GM12878 (cell line): ENCODE measurements at regions not wholly inside any gene's neighbourhood (a gene's known extent, or its start where the extent isn't known, plus 50 kb on each side); places are given as distances from the start of the nearest gene placed in this dataset.

Source experiments
- ATAC-seq: fragments of 200-7000 bp; cut with Tn5 transposase; 3 replicates; pipeline ENCODE4 v1.9.1; 2020; ENCODE audit warnings: mild to moderate bottlenecking, moderate library complexity
- BruUV-seq: library from RNA; stranded (reverse); fragments of 400-500 nt; replicated peaks from 2 replicates; lab custom pipeline; 2021; lab: Mats Ljungman, UMichigan
- CTCF ChIA-PET: fragments of 300-600 bp; sonication (Branson Sonifier 250); formaldehyde crosslinking; extraction: SDS; loops from one replicate; lab custom pipeline; 2021; ENCODE audit warnings: inconsistent platforms; lab: Yijun Ruan, JAX
- POLR2A ChIA-PET: fragments of 350-600 bp; formaldehyde crosslinking; extraction: SDS; loops from one replicate; lab custom pipeline; 2021; ENCODE audit warnings: inconsistent platforms; lab: Charles Lee
- RAD21 ChIA-PET: fragments of 300-600 bp; sonication (Branson Sonifier 250); formaldehyde crosslinking; loops from one replicate; lab custom pipeline; 2023; ENCODE audit warnings: antibody characterized with exemption; ENCODE audit not compliant: unreplicated experiment; lab: Charles Lee
- SMC1A ChIA-PET: fragments of 300-600 bp; sonication (Branson Sonifier 250); formaldehyde crosslinking; loops from one replicate; lab custom pipeline; 2023; ENCODE audit not compliant: unreplicated experiment, uncharacterized antibody; lab: Charles Lee
- DNase-seq: peaks from one replicate; pipeline ENCODE4 v3.0.0-alpha.2; 2011; ENCODE audit warnings: low read depth, low spot score
- FAIRE-seq: peaks from 3 replicates; lab custom pipeline; 2011; peaks lifted over from hg19 to GRCh38; lab: Jason Lieb, UNC
- H2AFZ ChIP-seq: 2 replicates; pipeline ENCODE4 v1.6.0; 2011; ENCODE audit warnings: low read depth, low read length, control low read depth; ENCODE audit not compliant: control insufficient read depth
- H3K27ac ChIP-seq: 2 replicates; pipeline ENCODE4 v1.5.1; 2011; ENCODE audit warnings: control low read depth; ENCODE audit not compliant: control insufficient read depth, insufficient read depth
- H3K27me3 ChIP-seq, 2 experiments: replicated peaks in 1 of 2; 2 replicates each; pipeline versions ENCODE4 v1.6.0 to v1.6.1; 2011; ENCODE audit warnings: low read length in 1 of 2; ENCODE audit not compliant: control insufficient read depth in 2 of 2, insufficient read depth in 2 of 2
- H3K36me3 ChIP-seq, 2 experiments: 2 replicates each; pipeline ENCODE4 v1.5.1; 2011; ENCODE audit warnings: low read length in 1 of 2; ENCODE audit not compliant: control insufficient read depth in 2 of 2, insufficient read depth in 2 of 2
- H3K4me1 ChIP-seq: 2 replicates; pipeline ENCODE4 v1.6.1; 2011; ENCODE audit warnings: mild to moderate bottlenecking, low read length, moderate library complexity, mixed read lengths; ENCODE audit not compliant: control insufficient read depth, insufficient read depth
- H3K4me2 ChIP-seq: 2 replicates; pipeline ENCODE4 v1.6.0; 2011; ENCODE audit warnings: control low read depth; ENCODE audit not compliant: control insufficient read depth, insufficient read depth
- H3K4me3 ChIP-seq: fragments of 200-600 bp; sonication (generic); 2 replicates; pipeline ENCODE4 v1.5.1; 2016
- H3K79me2 ChIP-seq: 2 replicates; pipeline ENCODE4 v1.6.0; 2011; ENCODE audit warnings: low read length; ENCODE audit not compliant: control insufficient read depth, insufficient read depth
- H3K9ac ChIP-seq: 2 replicates; pipeline ENCODE4 v1.8.0; 2011; ENCODE audit warnings: low read length, control low read depth, mixed read lengths; ENCODE audit not compliant: control insufficient read depth, insufficient read depth
- H3K9me3 ChIP-seq: replicated peaks from 3 replicates; pipeline ENCODE4 v1.5.1; 2011; ENCODE audit warnings: mild to moderate bottlenecking, low read length; ENCODE audit not compliant: control insufficient read depth, insufficient read depth
- H4K20me1 ChIP-seq: 2 replicates; pipeline ENCODE4 v1.6.0; 2011; ENCODE audit not compliant: control insufficient read depth, insufficient read depth
- BCLAF1 ChIP-seq: fragments of 450-650 bp; IDR thresholded peaks from 2 replicates; pipeline ENCODE4 v1.6.1; 2017; ENCODE audit warnings: antibody characterized with exemption, mild to moderate bottlenecking, moderate library complexity
- GABPA ChIP-seq: IDR thresholded peaks from 2 replicates; pipeline ENCODE4 v1.6.1; 2014; ENCODE audit warnings: antibody characterized with exemption, low read depth, mild to moderate bottlenecking, inconsistent platforms
- IKZF1 ChIP-seq: fragments of 450-650 bp; conservative IDR thresholded peaks from 2 replicates; pipeline ENCODE4 v1.6.1; 2017; ENCODE audit warnings: antibody characterized with exemption, mild to moderate bottlenecking
- IRF3 ChIP-seq: fragments of 450-650 bp; IDR thresholded peaks from 2 replicates; pipeline ENCODE4 v1.6.1; 2014; ENCODE audit warnings: mild to moderate bottlenecking
- JUND ChIP-seq: IDR thresholded peaks from 2 replicates; pipeline ENCODE4 v1.6.1; 2012; ENCODE audit warnings: low read depth, mild to moderate bottlenecking, low read length, improper control_type of control experiment, moderate library complexity
- NKRF ChIP-seq: fragments of 450-650 bp; conservative IDR thresholded peaks from 2 replicates; pipeline ENCODE4 v1.6.1; 2017; ENCODE audit warnings: mild to moderate bottlenecking, moderate library complexity
- NR2C2 ChIP-seq: IDR thresholded peaks from 2 replicates; pipeline ENCODE4 v1.6.1; 2011; ENCODE audit warnings: borderline replicate concordance, low read depth; ENCODE audit not compliant: control insufficient read depth, insufficient read length
- RAD51 ChIP-seq: fragments of 450-650 bp; IDR thresholded peaks from 2 replicates; pipeline ENCODE4 v1.6.1; 2016; ENCODE audit warnings: moderate library complexity, mild to moderate bottlenecking, inconsistent platforms
- RUNX3 ChIP-seq: IDR thresholded peaks from 2 replicates; pipeline ENCODE4 v1.6.1; 2012; ENCODE audit warnings: low read length, inconsistent platforms
- SMC3 ChIP-seq: IDR thresholded peaks from 2 replicates; pipeline ENCODE4 v1.6.1; 2011; ENCODE audit warnings: low read length, improper control_type of control experiment, borderline replicate concordance
- SUZ12 ChIP-seq: fragments of 200-600 bp; sonication (generic); IDR thresholded peaks from one replicate; pipeline ENCODE4 v1.6.1; 2018; ENCODE audit warnings: antibody characterized with exemption, mild to moderate bottlenecking; ENCODE audit not compliant: unreplicated experiment
- TCF12 ChIP-seq: IDR thresholded peaks from 2 replicates; pipeline ENCODE4 v1.6.1; 2011; ENCODE audit warnings: low read depth, mild to moderate bottlenecking, low read length
- TCF7 ChIP-seq: IDR thresholded peaks from 2 replicates; pipeline ENCODE4 v1.6.1; 2014; ENCODE audit warnings: antibody characterized with exemption, borderline replicate concordance
- WGBS: methylation state at CpG from one replicate; pipeline ENCODE4 v1.1.6; 2016; ENCODE audit warnings: low lambda C conversion rate; ENCODE audit not compliant: insufficient replicate concordance, insufficient coverage; ENCODE audit errors: missing lambda C conversion rate; 5-methylcytosine and 5-hydroxymethylcytosine counted together
- in situ Hi-C: fragments of 300-500 bp; cut with MboI; formaldehyde crosslinking; loops from 9 replicates; pipeline ENCODE4 v1.14.3; 2018; ENCODE audit warnings: mixed read lengths
- intact Hi-C: fragments of 100-400 bp; cut with micrococcal nuclease; formaldehyde crosslinking; loops from one replicate; pipeline ENCODE4 v1.14.2; 2022; ENCODE audit not compliant: unreplicated experiment
- TF ChIP-seq, protein P1 (sequence below): IDR thresholded peaks from 2 replicates; pipeline ENCODE4 v1.6.1; 2011; ENCODE audit warnings: low read depth, low read length, improper control_type of control experiment, borderline replicate concordance
- TF ChIP-seq, protein P2 (sequence below), 3 experiments: IDR thresholded peaks in 2 of 3; conservative IDR thresholded peaks in 1 of 3; 2 replicates each; pipeline ENCODE4 v1.5.1; 2011; ENCODE audit warnings: low read depth in 3 of 3, low read length in 3 of 3, mild to moderate bottlenecking in 3 of 3, control low read depth in 2 of 3, moderate library complexity in 2 of 3, inconsistent platforms in 1 of 3, mixed read lengths in 1 of 3; ENCODE audit not compliant: control insufficient read depth in 2 of 3, insufficient read depth in 1 of 3; ENCODE audit errors: extremely low read depth in 1 of 3

- H3K9me3 ChIP-seq: no peaks in the 10 kb centered on the region; the same call in 2 of the 3 replicates
- WGBS: 96% methylated on average over 3 of the region's 3 CpGs
- in situ Hi-C loops (no loop called here), intact Hi-C loops (no loop called here)
- no peaks in the 10 kb centered on the region for H3K79me2 ChIP-seq
- H2AFZ ChIP-seq: no peak overlapping the region
- FAIRE-seq: no peak
- no peaks in the 10 kb centered on the region for H3K4me1 ChIP-seq
- no peak overlapping the region for H3K27ac ChIP-seq
- H3K4me3 ChIP-seq: no peak overlapping the region
- no peaks in the 10 kb centered on the region for H3K36me3 ChIP-seq
- ATAC-seq: no peak
- ChIA-PET POLR2A (no interaction called here), RAD21 (no interaction called here), SMC1A (no interaction called here), CTCF (interaction anchor here (1.7 kb wide), 1 partner anchor 16 kb away, joined by 3 read pairs; no protein-coding TSS in a partner anchor)
- no peaks in the 10 kb centered on the region for H4K20me1 ChIP-seq
- BruUV-seq: no TSS peak
- no peaks in the 10 kb centered on the region for H3K27me3 ChIP-seq
- no peak overlapping the region for H3K9ac ChIP-seq
- DNase-seq: no peak
- no peak overlapping the region for H3K4me2 ChIP-seq
- no peak for TF ChIP-seq TCF7
- TF ChIP-seq TCF12: no peak
- no peak for TF ChIP-seq RAD51
- TF ChIP-seq, protein P1, sequence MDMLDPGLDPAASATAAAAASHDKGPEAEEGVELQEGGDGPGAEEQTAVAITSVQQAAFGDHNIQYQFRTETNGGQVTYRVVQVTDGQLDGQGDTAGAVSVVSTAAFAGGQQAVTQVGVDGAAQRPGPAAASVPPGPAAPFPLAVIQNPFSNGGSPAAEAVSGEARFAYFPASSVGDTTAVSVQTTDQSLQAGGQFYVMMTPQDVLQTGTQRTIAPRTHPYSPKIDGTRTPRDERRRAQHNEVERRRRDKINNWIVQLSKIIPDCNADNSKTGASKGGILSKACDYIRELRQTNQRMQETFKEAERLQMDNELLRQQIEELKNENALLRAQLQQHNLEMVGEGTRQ: no peak
- no peak for TF ChIP-seq GABPA
- no peak for TF ChIP-seq SMC3
- TF ChIP-seq SUZ12: no peak
- no peak for TF ChIP-seq JUND
- no peak for TF ChIP-seq NKRF
- TF ChIP-seq BCLAF1: no peak
- TF ChIP-seq, protein P2, sequence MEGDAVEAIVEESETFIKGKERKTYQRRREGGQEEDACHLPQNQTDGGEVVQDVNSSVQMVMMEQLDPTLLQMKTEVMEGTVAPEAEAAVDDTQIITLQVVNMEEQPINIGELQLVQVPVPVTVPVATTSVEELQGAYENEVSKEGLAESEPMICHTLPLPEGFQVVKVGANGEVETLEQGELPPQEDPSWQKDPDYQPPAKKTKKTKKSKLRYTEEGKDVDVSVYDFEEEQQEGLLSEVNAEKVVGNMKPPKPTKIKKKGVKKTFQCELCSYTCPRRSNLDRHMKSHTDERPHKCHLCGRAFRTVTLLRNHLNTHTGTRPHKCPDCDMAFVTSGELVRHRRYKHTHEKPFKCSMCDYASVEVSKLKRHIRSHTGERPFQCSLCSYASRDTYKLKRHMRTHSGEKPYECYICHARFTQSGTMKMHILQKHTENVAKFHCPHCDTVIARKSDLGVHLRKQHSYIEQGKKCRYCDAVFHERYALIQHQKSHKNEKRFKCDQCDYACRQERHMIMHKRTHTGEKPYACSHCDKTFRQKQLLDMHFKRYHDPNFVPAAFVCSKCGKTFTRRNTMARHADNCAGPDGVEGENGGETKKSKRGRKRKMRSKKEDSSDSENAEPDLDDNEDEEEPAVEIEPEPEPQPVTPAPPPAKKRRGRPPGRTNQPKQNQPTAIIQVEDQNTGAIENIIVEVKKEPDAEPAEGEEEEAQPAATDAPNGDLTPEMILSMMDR (IDR thresholded peaks at IDR 0.05 in 2 of 3, conservative IDR thresholded peaks at IDR 0.05 in 1 of 3; ENCODE audit: control insufficient read depth in 2 of 3, extremely low read depth in 1 of 3, insufficient read depth in 1 of 3, low read depth in 3 of 3, low read length in 3 of 3): no peak
- TF ChIP-seq IRF3: no peak
- no peak for TF ChIP-seq IKZF1
- TF ChIP-seq NR2C2: no peak
- TF ChIP-seq RUNX3: no peak
Measured at GRCh38 chr17:72280881-72281280, 160.1 kb downstream of the SOX9 start.
